ENCODE measurements at regions not wholly inside any gene's neighbourhood (a gene's known extent, or its start where the extent isn't known, plus 50 kb on each side); places are given as distances from the start of the nearest gene placed in this dataset.
A peak's percentile ranks its signal among the peaks of the same experiment; 100 is the strongest.

GRCh38 chr5:102153003-102153759 is 142.9 kb downstream of the SLCO4C1 start:
- ATAC-seq (no peak), FAIRE-seq (peak; percentile 35), DNase-seq (ENCODE audit: extremely low read depth in 1 of 4, low spot score in 3 of 4) (peak in 2 of 4 experiments; percentile 9 to 16)
- TF ChIP-seq RNF2 (IDR thresholded peaks at IDR 0.05) (no peak), RAD21 (CRISPR knock-in tag; conservative IDR thresholded peaks at IDR 0.05 in 1 of 2, IDR thresholded peaks at IDR 0.05 in 1 of 2) (peak in 1 of 2 experiments; percentile 29; a peak in 2 of 4 replicates), CTCF (IDR thresholded peaks at IDR 0.05 in 2 of 3, conservative IDR thresholded peaks at IDR 0.05 in 1 of 3; ENCODE audit: insufficient read depth in 2 of 3, low read depth in 1 of 3, low read length in 3 of 3) (peak in 2 of 3 experiments; percentile 22 to 37; a peak in 2 of 6 replicates)
- no peaks in the 10 kb centered on the region for H4K20me1 ChIP-seq (replicated peaks; ENCODE audit: control insufficient read depth, insufficient read depth, low read length)
- no peak overlapping the region for H3K4me3 ChIP-seq
- 1% methylated on average over 5 of the region's 5 CpGs for WGBS (ENCODE audit: insufficient coverage, low coverage, missing lambda C conversion rate)
- intact Hi-C loops (cut with micrococcal nuclease), result no loop called here
- CTCF ChIA-PET (ENCODE audit: low intra/inter-chr PET ratio), result no interaction called here
- no peak overlapping the region for H3K4me2 ChIP-seq (ENCODE audit: insufficient read depth, low read length)
- BruUV-seq (replicated peaks), result no TSS peak
- in situ Hi-C loops (cut with MboI), result no loop called here
- no peak overlapping the region for H3K9ac ChIP-seq (ENCODE audit: insufficient read depth in 1 of 2, low read depth in 2 of 2, low read length in 2 of 2)
- H3K9me1 ChIP-seq (ENCODE audit: control insufficient read depth, insufficient read depth, low read length), result no peaks in the 10 kb centered on the region
- H3K27me3 ChIP-seq (ENCODE audit: control insufficient read depth in 2 of 2, insufficient read depth in 2 of 2, low read length in 2 of 2), result no peaks in the 10 kb centered on the region
- H3K36me3 ChIP-seq (ENCODE audit: control insufficient read depth, insufficient read depth, low read length), result no peaks in the 10 kb centered on the region
- no peak overlapping the region for H3K27ac ChIP-seq (ENCODE audit: extremely low read depth, low read depth, low read length)
- H2AFZ ChIP-seq (ENCODE audit: low read depth, low read length), result no peak overlapping the region
- POLR2A ChIA-PET, result no interaction called here
- no peaks in the 10 kb centered on the region for H3K9me3 ChIP-seq (replicated peaks; ENCODE audit: control insufficient read depth, insufficient read depth, low read depth, low read length)
- no peaks in the 10 kb centered on the region for H3K79me2 ChIP-seq (ENCODE audit: control insufficient read depth, insufficient read depth, low read length)
- no peaks in the 10 kb centered on the region for H3K4me1 ChIP-seq (replicated peaks in 1 of 2; ENCODE audit: control insufficient read depth in 2 of 2, insufficient read depth in 2 of 2, low read length in 2 of 2)

Data from K562 (cell line).